Trophoblast cell (in vitro differentiated cells and primary cell): ENCODE measurements at regions not wholly inside any gene's neighbourhood (a gene's known extent, or its start where the extent isn't known, plus 50 kb on each side); places are given as distances from the start of the nearest gene placed in this dataset.
"Not testable (repeated sequence)": the region's sequence is repeated elsewhere in the genome, so short reads cannot be mapped to it uniquely, and the experiment has no call there.

ENCODE experiments used
- DNase-seq, 2 donors: peaks; one replicate each; pipeline ENCODE4 v3.0.0-alpha.2; 2016
- H2AFZ ChIP-seq: 2 replicates; pipeline ENCODE4 v1.6.1; 2013; ENCODE audit warnings: low read length, moderate library complexity, mild to moderate bottlenecking; ENCODE audit not compliant: insufficient read depth, poor library complexity
- H2AK5ac ChIP-seq: 2 replicates; pipeline ENCODE4 v1.6.1; 2013; ENCODE audit warnings: mild to moderate bottlenecking, low read length
- H2BK120ac ChIP-seq: 2 replicates; pipeline ENCODE4 v1.6.1; 2013; ENCODE audit warnings: low read length, mild to moderate bottlenecking, moderate library complexity; ENCODE audit not compliant: insufficient read depth, poor library complexity
- H2BK12ac ChIP-seq: 2 replicates; pipeline ENCODE4 v1.6.1; 2013; ENCODE audit warnings: mild to moderate bottlenecking, low read length, moderate library complexity
- H2BK5ac ChIP-seq: 2 replicates; pipeline ENCODE4 v1.6.1; 2013; ENCODE audit warnings: low read length, low read depth, moderate library complexity, mild to moderate bottlenecking; ENCODE audit not compliant: poor library complexity
- H3K14ac ChIP-seq: 2 replicates; pipeline ENCODE4 v1.6.1; 2013; ENCODE audit warnings: mild to moderate bottlenecking, low read length
- H3K18ac ChIP-seq: 2 replicates; pipeline ENCODE4 v1.6.1; 2013; ENCODE audit warnings: mild to moderate bottlenecking, low read length
- H3K23ac ChIP-seq: 2 replicates; pipeline ENCODE4 v1.6.1; 2013; ENCODE audit warnings: low read length
- H3K27ac ChIP-seq: 2 replicates; pipeline ENCODE4 v1.5.1; 2013; ENCODE audit warnings: low read depth, mild to moderate bottlenecking, inconsistent platforms, low read length, moderate library complexity
- H3K27me3 ChIP-seq: 2 replicates; pipeline ENCODE4 v1.6.1; 2013; ENCODE audit warnings: inconsistent platforms, mild to moderate bottlenecking, low read length, moderate library complexity; ENCODE audit not compliant: insufficient read depth
- H3K36me3 ChIP-seq, 2 experiments: 1 replicate in 1 of 2; 2 replicates in 1 of 2; pipeline ENCODE4 v1.6.1; 2013; ENCODE audit warnings: low read length in 2 of 2, mild to moderate bottlenecking in 2 of 2, moderate library complexity in 1 of 2; ENCODE audit not compliant: insufficient read depth in 2 of 2, control insufficient read depth in 1 of 2
- H3K4ac ChIP-seq: 2 replicates; pipeline ENCODE4 v1.6.1; 2013; ENCODE audit warnings: low read depth, mild to moderate bottlenecking, low read length, moderate library complexity
- H3K4me1 ChIP-seq, 2 experiments: 1 replicate in 1 of 2; 2 replicates in 1 of 2; pipeline ENCODE4 v1.6.1; 2013; ENCODE audit warnings: low read length in 2 of 2, mild to moderate bottlenecking in 2 of 2, moderate library complexity in 1 of 2; ENCODE audit not compliant: insufficient read depth in 2 of 2, control insufficient read depth in 1 of 2
- H3K4me2 ChIP-seq: 2 replicates; pipeline ENCODE4 v1.6.1; 2013; ENCODE audit warnings: inconsistent platforms, mild to moderate bottlenecking, low read length, moderate library complexity
- H3K4me3 ChIP-seq: 2 replicates; pipeline ENCODE4 v1.5.1; 2013; ENCODE audit warnings: mild to moderate bottlenecking, low read depth, low read length, inconsistent platforms
- H3K79me1 ChIP-seq: one replicate; pipeline ENCODE4 v1.6.1; 2013; ENCODE audit warnings: low read length
- H3K79me2 ChIP-seq: 2 replicates; pipeline ENCODE4 v1.6.1; 2013; ENCODE audit warnings: low read length, mild to moderate bottlenecking; ENCODE audit not compliant: control insufficient read depth, insufficient read depth, poor library complexity
- H3K9ac ChIP-seq: 2 replicates; pipeline ENCODE4 v1.6.1; 2013; ENCODE audit warnings: mild to moderate bottlenecking, low read length
- H3K9me3 ChIP-seq: 2 replicates; pipeline ENCODE4 v1.6.1; 2013; ENCODE audit warnings: low read depth, mild to moderate bottlenecking, control low read depth, inconsistent platforms, low read length; ENCODE audit not compliant: insufficient read depth
- H4K12ac ChIP-seq: 2 replicates; pipeline ENCODE4 v1.6.1; 2013; ENCODE audit warnings: low read depth, mild to moderate bottlenecking, low read length, moderate library complexity
- H4K8ac ChIP-seq: 2 replicates; pipeline ENCODE4 v1.6.1; 2013; ENCODE audit warnings: low read depth, mild to moderate bottlenecking, low read length, moderate library complexity
- H4K91ac ChIP-seq: one replicate; pipeline ENCODE4 v1.6.1; 2013; ENCODE audit warnings: low read depth, mild to moderate bottlenecking, low read length, moderate library complexity
- WGBS: extraction: QIAGEN DNeasy Blood & Tissue Kit; methylation state at CpG from one replicate; pipeline ENCODE4 v1.1.7; 2013; ENCODE audit warnings: missing lambda C conversion rate; ENCODE audit not compliant: insufficient read length, insufficient coverage; ENCODE audit errors: extremely low coverage; 5-methylcytosine and 5-hydroxymethylcytosine counted together

- Histone ChIP-seq H3K4me2 (no peak overlapping the region), H3K9ac (no peak overlapping the region), H3K27me3 (no peaks in the 10 kb centered on the region), H3K9me3 (peaks cover 6% of the 10 kb centered on the region), H4K8ac (no peak overlapping the region), H3K27ac (no peak overlapping the region), H3K4ac (no peak overlapping the region), H3K36me3 (no peaks in the 10 kb centered on the region), H2AK5ac (no peak overlapping the region), H3K18ac (no peak overlapping the region), H3K23ac (no peak overlapping the region), H3K4me3 (no peak overlapping the region), H3K79me1 (no peaks in the 10 kb centered on the region), H2BK12ac (no peak overlapping the region), H4K91ac (no peak overlapping the region), H3K4me1 (no peaks in the 10 kb centered on the region), H4K12ac (no peak overlapping the region), H3K14ac (no peak overlapping the region), H2BK5ac (no peak overlapping the region), H2BK120ac (no peak overlapping the region), H3K79me2 (no peaks in the 10 kb centered on the region), H2AFZ (no peak overlapping the region)
- no CpG with 5 or more reads among the region's 3 CpGs for WGBS
- DNase-seq = no peak
Measured at GRCh38 chr9:85478847-85479246, 262.9 kb downstream of the AGTPBP1 start.

- not testable (repeated sequence) for DNase-seq, H4K8ac ChIP-seq, H3K9ac ChIP-seq, H3K4me1 ChIP-seq, H3K79me1 ChIP-seq, H3K23ac ChIP-seq, H4K91ac ChIP-seq, H2AFZ ChIP-seq, H3K27ac ChIP-seq, H3K4me2 ChIP-seq, H2BK12ac ChIP-seq, H3K36me3 ChIP-seq, H3K18ac ChIP-seq, H2AK5ac ChIP-seq, H3K9me3 ChIP-seq, H3K4ac ChIP-seq, H3K4me3 ChIP-seq, H2BK5ac ChIP-seq, H2BK120ac ChIP-seq, H4K12ac ChIP-seq, H3K14ac ChIP-seq, H3K79me2 ChIP-seq, H3K27me3 ChIP-seq
Measured at GRCh38 chr9:85474896-85475295, 266.9 kb downstream of the AGTPBP1 start.

- Histone ChIP-seq H2AK5ac (no peak overlapping the region), H3K4me1 (no peaks in the 10 kb centered on the region), H2BK120ac (no peak overlapping the region), H3K9me3 (peaks cover 6% of the 10 kb centered on the region), H4K8ac (no peak overlapping the region), H3K4me3 (no peak overlapping the region), H2BK12ac (no peak overlapping the region), H3K4me2 (no peak overlapping the region), H4K12ac (no peak overlapping the region), H3K79me1 (no peaks in the 10 kb centered on the region), H3K9ac (no peak overlapping the region), H4K91ac (no peak overlapping the region), H3K27me3 (no peaks in the 10 kb centered on the region), H3K79me2 (no peaks in the 10 kb centered on the region), H2BK5ac (no peak overlapping the region), H3K18ac (no peak overlapping the region), H3K27ac (no peak overlapping the region), H3K14ac (no peak overlapping the region), H3K23ac (no peak overlapping the region), H2AFZ (no peak overlapping the region), H3K36me3 (no peaks in the 10 kb centered on the region), H3K4ac (no peak overlapping the region)
- no peak for DNase-seq
- WGBS = no CpG with 5 or more reads among the region's 1 CpG
Measured at GRCh38 chr9:85471791-85472190, 270.0 kb downstream of the AGTPBP1 start.

GRCh38 chr9:85469041-85469440, 272.7 kb downstream of the AGTPBP1 start:
- Histone ChIP-seq H2BK12ac (no peak overlapping the region), H3K4ac (no peak overlapping the region), H3K9ac (no peak overlapping the region), H2AK5ac (no peak overlapping the region), H4K91ac (no peak overlapping the region), H3K14ac (no peak overlapping the region), H3K4me2 (no peak overlapping the region), H4K12ac (no peak overlapping the region), H3K27me3 (no peaks in the 10 kb centered on the region), H4K8ac (no peak overlapping the region), H2AFZ (no peak overlapping the region), H3K79me2 (no peaks in the 10 kb centered on the region), H3K18ac (no peak overlapping the region), H2BK120ac (no peak overlapping the region), H3K36me3 (no peaks in the 10 kb centered on the region), H3K9me3 (no peaks in the 10 kb centered on the region), H3K79me1 (no peaks in the 10 kb centered on the region), H3K4me1 (no peaks in the 10 kb centered on the region), H3K27ac (no peak overlapping the region), H2BK5ac (no peak overlapping the region), H3K4me3 (no peak overlapping the region), H3K23ac (no peak overlapping the region)
- no peak for DNase-seq
- no CpG with 5 or more reads among the region's 10 CpGs for WGBS

- Histone ChIP-seq H4K8ac (no peak overlapping the region), H4K12ac (no peak overlapping the region), H3K27me3 (no peaks in the 10 kb centered on the region), H3K4me3 (no peak overlapping the region), H4K91ac (no peak overlapping the region), H3K18ac (no peak overlapping the region), H3K4me2 (no peak overlapping the region), H2AFZ (no peak overlapping the region), H2AK5ac (no peak overlapping the region), H3K14ac (no peak overlapping the region), H2BK12ac (no peak overlapping the region), H2BK5ac (no peak overlapping the region), H3K4ac (no peak overlapping the region), H3K27ac (no peak overlapping the region), H2BK120ac (no peak overlapping the region), H3K23ac (no peak overlapping the region), H3K9ac (no peak overlapping the region), H3K36me3 (no peaks in the 10 kb centered on the region), H3K9me3 (no peaks in the 10 kb centered on the region), H3K79me1 (no peaks in the 10 kb centered on the region), H3K79me2 (no peaks in the 10 kb centered on the region), H3K4me1 (no peaks in the 10 kb centered on the region)
- WGBS = no CpG with 5 or more reads among the region's 10 CpGs
- no peak for DNase-seq
Measured at GRCh38 chr9:85466834-85467233, 274.9 kb downstream of the AGTPBP1 start.
